NCI-H2081 (cell line): ENCODE measurements at regions not wholly inside any gene's neighbourhood (a gene's known extent, or its start where the extent isn't known, plus 50 kb on each side); places are given as distances from the start of the nearest gene placed in this dataset.

Experiments used
- DNase-seq, 2 experiments: peaks; one replicate each; lab custom pipeline; 2025; lab: John Stamatoyannopoulos, UW

DNA sequence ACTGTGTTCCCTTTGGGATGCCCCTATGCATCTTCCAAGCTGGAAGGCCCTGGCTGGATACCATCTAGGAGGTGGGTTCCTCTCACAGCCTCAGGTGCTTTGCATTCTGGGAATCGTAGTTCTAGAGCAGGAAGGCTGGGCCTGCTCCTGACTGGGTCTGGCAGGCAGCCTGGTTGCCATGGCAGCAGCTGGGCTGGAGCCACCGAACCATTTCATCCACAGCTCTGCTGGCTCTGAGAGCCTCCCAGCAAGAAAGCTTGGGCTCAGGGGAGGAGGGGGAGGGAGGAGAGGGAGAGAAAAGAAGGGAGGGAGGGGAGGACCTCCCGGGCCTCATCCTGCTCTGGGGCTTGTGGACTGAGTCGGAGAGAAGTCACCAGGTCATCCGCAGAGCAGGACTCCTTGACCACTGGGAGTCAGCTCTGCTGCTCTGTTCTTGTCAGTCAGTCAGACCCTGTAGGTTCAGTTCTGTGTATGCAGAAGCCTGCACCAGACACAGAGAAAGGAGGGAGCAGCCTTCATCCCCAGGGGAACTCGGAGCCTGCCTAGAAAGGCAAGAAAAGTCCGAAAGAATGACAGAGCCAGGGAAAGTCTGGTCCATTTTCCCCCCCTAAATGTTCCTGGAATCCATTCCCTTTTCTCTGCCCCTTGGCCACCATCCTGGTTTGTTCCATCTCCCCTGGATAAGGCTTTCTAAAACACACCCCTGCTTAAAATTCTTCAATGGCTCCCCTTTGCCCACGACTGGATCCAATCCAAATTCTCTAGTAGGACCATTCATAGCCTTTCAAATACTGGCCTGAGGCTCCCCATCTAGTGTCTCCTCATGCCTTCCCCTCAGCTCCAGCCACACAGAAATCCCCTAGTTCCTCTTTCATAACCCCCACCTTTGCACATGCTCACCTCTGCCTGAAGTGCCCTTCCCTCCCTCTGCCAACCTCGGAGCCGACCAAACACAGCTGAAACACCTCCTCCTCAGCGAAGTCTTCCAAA lies 65.4 kb upstream of the ARAP3 start:
- DNase-seq: peak; percentile 82 to 91

DNA sequence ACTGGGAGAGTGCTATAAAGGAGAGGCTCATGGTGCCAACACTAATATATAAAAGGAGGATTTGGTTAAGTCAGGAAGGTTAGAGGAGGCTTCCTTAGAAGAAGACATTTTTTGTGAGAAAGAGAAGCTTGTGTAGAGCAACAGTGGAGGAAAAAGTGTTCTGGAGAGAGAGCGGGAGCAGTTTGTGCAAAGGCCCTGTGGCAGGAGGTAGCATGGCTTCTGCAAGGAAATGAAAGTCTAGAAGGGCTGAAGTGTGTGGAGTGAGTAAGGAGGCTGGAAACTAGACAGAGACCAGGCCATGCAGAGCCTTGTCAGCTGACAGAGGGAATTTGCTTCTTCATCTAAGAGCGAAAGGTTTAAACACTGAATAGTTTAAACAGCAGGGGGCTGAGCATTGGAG lies 64.4 kb upstream of the ARAP3 start:
- no peak for DNase-seq

DNA sequence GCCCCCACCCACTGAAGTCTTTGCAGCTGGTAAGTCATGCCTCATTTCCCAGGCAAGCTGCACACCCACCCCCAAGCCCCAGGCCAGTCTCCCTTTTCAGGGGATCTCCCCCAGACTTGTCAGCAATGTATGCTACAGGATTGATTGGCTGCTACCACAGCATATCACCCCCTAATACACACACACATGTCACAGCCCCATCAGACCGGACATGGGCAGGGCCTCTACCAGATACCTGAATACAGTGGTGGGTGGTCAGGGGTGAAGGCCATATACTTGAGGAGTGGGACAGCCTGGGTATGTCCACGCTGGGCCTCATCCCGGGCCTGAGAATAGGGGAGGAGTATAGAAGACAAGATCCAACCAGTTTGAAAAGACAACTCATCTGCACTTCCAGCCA lies 63.4 kb upstream of the ARAP3 start:
- no peak for DNase-seq

DNA sequence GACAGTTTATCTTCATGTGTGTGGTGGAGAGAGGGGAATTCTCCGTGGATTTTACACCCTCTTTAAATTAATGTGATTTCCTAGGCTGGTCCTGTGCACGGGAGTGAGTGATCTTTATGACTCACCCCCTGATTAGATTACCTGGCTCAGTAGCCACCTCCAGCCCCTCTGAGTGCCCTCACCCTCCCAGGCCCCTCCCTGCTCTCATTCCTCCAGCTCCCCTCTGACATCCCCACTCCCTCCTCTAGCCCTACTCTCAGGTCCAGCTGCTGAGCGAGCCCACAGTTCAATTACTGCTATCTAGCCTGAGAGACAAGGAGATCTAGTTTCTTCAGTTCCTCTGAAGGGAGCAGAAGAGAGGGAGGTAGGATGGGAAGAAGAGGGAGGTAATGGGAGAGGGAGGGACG lies 61.8 kb upstream of the ARAP3 start:
- no peak for DNase-seq

DNA sequence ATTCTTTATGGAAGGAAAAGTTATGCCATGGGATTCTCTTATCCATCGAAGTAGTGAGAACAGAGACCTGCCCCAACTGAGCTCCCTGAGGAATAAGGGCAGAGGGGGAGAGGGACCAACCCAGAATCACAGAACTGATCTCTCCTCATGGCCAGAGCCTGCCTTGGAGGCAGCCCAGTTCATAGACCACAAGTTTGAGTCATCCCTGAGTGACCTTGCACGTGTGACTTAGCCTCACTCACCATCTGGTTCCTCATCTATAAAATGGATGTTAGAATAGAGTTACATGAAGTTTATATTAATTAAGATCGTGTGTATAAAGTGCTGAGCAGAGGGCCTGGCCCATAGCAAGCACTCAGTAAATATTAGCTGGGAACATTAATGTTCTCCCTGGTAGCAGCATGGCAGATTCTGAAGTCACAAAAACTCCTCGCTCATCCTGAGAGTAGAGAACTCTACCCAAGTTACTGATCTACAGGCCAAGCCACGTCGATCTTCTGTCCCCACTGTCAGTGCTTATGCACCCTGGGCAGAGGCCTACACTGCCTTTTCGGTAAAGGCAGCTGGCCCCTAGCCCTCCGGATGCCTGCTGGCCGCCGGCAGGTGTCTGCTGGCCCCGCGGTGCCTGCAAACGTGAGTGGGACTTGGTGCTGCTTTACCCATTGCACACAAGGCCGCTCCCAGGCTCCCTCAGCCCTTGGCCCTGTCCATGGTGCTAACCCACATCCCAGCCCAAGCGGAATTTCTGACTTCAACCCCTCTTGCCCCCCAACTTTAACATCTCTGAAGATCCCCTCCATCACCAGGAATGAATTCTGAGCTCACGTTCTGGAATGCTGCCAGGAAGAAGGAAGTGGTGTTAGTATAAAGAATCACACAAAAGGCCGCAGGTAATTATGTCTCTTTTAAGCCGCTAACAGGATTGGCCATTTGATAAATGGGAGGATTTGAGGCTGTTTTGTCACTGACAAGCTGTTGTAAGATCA lies 61.1 kb upstream of the ARAP3 start:
- peak; percentile 13 to 48 for DNase-seq

DNA sequence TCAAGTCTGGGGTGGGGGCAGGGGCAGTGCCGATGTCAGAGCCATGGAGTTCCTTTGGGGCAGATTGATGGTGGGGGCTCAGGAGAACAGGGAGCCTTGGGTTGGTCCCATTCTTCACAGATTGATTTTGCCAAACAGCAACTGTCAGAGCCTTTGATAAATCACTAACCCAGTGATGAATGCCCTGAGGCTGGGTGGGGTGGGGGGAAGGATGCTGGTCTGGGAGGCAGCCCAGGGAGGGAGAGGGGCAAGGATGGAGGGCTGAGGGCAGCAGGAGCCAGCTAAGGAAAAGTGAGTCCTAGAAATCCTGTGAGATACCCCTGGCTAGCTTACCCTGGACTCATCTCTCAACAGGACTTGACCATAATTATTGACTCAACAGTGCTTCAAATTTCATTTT lies 60.1 kb upstream of the ARAP3 start:
- DNase-seq: no peak

DNA sequence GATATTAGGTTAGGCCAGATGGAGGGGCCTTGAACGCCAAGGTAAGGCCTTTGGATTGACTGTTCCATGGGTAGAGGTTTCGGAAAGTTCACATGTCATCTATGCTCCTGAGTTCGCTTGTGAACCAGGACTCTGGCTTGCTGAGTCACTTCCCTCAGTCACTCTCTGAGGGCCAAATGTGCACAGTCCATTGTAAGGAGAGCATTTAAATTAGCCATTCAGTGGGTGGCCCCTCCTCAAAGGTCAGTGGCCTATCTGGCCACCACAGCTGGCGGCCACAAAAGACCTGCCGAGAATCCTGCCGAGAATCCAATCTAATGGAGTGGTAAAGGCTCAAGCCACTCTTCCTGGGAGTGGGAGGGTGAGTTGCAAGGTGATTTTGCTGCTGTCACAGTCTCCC lies 58.9 kb upstream of the ARAP3 start:
- DNase-seq: no peak

DNA sequence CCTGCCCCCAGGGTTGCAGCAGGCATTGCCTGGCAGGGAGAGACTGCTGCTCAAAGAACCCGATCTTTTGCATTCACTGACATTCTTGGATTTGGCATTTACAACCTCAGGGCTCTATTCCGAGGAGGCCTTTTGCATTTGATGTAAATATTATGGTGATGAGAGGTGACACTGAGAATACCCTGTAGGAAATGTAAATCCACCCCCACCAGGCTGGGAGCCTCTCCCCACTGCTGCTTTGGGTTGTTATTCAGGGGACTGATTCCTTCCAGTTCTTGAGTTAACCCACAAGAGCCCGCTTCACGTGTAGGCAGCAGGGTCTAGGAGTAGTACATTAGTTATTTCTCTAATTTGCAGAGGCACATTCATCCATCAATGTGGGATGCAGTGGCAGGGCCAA lies 55.5 kb upstream of the ARAP3 start:
- no peak for DNase-seq

DNA sequence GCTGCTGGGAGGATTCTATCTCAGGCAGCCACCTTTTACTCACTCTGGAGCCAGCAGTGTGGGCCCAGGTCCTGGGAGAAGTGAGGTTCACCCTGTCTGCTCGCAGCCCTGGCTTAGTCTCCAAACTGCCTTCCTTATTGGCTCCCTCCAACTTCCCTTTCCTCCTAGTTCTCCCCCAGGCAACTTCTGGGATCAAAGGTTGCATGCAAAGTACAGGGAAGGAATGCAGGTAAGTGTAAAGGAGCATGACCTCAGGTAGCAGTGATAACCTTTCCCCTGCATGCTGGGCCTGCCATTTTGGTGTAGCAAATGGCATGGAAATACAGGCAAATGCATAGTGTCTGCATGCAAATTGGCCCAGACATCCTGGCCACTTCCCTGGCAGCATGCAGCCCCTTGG lies 53.8 kb upstream of the ARAP3 start:
- no peak for DNase-seq

DNA sequence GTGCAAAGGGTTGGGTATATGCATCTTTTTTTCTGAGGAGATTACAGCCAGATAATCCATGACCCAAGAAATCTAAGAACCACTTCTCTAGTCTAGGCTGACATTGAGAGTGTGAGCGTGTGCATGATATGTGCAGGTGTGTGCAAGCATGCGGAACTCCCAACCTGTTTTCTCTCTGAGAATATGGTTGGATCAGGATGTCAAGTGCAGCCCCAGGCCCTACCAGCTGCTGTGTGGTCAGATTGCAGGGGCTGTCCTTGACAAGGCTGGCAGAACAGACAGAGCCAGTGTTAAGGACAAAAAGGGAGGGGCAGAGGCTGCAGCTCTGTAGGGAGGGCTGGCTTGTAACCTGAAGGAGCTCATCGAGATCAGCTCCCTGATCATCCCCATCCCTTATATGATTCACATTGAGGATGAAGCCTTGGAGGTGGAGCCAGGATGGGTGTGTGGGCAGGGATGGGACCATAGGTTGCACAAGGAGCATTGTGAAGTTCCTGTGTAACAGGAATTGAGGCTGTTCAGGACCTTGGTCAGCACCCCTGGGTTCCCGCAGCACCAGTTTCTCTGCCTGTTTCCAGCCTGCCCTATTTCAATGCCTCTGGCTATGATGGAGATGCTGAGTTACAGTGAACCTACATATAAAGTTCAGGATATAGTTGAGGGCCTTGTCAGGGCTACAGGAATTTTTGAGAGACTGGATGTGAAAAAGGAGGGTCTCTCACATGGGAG lies 52.6 kb upstream of the ARAP3 start:
- DNase-seq: no peak

DNA sequence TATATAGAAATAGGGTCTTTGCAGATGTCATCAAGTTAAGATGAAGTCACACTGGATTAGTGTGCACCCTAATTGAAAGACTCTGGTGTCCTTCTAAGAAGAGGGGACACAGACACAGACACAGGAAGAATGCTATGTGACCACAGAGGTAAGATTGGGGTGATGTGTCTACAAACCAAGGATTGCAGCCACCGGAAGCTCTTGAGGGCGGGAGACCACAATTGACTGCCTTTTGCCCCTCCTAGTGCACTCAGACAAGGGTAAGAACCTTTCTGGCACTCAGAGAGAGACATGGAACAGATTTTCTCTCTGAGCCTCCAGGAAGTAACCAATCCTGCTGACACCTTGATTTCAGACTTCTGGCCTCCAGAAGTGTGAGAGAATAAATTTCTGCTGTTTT lies 51.2 kb upstream of the ARAP3 start:
- DNase-seq: no peak

DNA sequence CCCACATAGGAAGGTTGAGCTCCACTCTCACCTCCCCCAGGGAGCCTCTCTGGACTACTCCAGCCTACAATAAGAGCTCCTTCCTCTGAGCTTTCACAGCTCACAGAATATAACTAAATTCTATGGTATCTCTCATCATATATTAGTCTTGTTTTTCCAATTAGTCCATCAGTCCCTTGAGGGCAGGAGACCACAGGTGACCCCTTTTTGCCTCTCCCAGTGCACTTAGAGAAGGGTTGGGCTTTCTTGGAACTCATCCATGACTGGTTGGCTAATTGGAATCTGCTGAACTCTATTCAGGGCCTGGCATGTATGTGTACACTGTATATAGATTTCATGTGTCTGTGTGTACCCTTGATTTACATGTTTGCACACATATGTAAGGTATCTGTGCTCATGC lies 50.4 kb upstream of the ARAP3 start:
- no peak for DNase-seq
